Amniotic epithelial cell (primary cell): ENCODE measurements at regions not wholly inside any gene's neighbourhood (a gene's known extent, or its start where the extent isn't known, plus 50 kb on each side); places are given as distances from the start of the nearest gene placed in this dataset.

Source experiments
- DNase-seq: peaks from one replicate; pipeline ENCODE4 v3.0.0-alpha.2; 2010; ENCODE audit warnings: low read depth

DNA sequence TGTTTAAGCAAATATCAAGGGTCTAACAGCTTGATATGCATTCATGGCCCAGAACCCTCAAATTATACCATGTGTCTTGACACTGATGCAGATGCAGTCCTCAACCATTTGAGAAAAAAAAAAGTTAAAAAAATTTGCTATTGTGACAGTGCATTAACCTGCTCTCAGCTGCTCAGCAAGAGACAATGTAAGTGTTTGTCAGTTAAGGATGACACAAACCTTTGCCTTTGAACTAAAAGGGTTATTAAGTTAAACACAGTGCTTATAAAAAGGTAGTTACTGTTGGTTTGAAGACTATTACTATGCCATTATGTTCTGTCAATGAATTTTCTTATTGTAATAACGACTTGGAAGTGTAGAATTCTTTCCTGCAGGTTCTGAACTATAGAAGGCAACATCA, 655.6 kb upstream of the NEGR1 start:
- DNase-seq: no peak

DNA sequence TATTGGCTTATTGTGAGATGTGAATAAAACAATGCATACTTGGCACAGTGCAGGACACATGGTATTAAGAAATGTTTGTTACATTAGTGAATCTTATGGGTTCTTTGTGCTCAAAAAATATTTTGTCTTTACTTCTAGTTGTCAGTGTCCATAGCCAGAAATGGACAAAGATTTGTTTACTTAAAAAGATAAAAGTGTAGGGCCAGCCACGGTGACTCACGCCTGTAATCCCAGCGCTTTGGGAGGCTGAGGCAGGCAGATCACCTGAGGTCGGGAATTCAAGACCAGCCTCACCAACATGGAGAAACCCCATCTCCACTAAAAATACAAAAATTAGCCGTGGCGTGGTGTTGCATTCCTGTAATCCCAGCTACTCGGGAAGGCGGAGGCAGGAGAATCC, 654.6 kb upstream of the NEGR1 start:
- no peak for DNase-seq

DNA sequence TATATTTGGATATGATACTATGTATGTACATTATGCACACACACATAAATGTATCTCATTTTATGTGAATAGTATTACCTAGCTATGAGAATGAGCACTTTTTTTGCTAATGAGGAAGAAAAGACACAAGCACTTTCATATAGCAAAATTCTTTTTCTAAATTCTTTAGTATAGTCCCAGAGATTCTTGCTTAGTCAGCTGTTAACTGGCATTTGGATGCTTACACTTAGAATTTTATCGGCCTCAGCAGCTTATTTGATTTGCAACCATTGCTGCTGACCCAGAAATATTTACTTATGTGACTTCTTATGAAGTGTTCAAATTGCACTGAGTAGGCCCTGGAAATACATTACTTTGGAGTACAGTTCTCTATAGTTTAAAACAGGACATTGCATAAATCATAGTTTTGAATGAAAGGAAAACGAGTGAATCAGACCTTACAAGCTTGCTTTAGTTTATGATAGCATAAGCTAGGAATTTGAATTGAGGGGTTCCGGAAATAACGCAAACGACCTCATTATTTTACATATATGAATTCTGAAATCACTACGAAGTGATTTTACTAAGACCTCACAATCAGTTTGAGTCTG, 653.9 kb upstream of the NEGR1 start:
- no peak for DNase-seq

DNA sequence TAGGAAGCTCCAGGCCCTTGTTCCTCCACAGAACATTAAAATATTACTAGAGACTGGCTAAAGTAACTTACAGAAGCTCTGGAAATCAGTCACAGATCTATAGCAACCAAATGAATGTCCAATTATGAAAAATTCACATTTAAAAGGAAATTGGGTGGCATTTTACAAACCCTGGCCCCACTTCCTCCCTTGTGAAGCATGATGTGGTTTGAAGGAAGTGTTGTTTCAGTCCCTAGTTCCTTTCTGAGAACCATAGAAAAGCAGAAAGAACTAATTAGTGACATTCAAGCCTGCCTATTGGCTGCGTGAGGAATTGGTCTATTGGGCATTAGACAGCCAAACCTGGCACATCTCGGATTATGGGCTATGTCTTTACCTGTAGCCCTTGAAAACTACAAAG, 649.7 kb upstream of the NEGR1 start:
- no peak for DNase-seq

DNA sequence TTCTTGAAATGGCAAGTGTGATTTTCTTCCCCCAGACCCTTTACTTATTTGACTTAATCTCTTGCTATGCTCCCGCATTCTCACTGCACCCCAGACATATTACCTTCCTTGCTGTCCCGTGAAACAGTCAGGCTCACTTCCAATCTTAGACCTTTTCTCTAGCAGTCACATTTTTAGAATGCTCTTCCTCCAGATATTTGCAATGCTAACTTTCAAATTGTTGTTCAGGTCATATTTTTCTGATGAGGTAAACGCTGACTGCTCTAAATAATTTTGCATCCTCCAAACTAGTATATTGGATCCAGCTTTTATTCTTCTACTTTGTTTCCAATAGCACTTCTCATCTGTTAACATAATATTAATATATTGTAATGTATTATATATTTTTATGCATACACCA, 648.2 kb upstream of the NEGR1 start:
- no peak for DNase-seq

DNA sequence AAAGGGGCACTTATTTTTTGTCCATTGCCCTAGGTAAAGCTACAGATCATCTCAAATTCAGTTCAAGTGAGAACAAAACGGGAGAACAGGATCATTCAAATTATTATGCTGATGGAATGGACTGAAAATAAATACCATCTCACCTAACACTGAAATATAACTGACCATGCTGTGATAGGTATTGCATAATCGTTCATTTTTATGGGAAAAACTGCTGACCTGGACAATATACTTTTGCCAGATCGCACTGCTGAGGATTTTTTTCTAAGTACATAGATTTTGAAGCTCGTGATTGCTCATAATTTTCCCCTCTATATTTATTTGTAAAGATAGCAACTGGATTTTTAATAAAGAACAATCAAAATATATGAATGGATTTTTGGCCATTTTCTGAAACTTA, 636.6 kb upstream of the NEGR1 start:
- no peak for DNase-seq

DNA sequence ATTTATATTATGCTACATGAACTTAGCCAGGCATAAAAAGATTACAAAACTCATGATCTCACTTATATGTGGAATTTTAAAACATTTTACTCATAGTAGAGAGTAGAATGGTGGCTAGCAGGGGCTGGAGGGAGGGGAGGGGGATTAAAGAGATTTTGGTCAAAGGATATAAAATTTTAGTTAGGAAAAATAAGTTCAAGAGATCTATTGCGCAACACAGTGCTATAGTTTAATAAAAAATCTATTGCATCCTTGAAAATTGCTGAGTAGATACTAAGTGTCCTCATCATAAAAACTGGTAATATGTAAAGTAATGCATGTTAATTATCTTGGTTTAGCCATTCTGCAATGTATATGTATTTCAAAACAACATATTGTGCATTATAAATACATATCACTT, 635.6 kb upstream of the NEGR1 start:
- no peak for DNase-seq

DNA sequence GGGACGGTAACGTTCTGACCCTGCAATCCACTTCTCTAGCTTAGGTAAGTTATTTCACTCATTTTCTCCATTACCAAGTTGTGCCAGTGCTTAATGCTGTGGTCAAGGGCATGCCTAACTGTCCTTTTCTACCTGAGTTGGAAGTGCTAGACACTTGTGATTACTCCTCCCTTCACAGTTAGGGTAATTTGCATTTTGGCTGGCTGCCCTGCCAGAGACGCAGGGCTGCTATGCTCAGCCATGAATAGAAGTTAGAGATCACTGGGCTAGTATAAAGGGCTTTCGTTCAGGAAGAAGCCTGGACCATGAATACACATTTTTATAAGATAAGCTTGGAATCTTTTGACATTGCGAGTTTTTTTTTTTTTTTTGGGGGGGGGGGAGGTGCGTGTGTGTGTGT, 633.2 kb upstream of the NEGR1 start:
- DNase-seq: no peak

DNA sequence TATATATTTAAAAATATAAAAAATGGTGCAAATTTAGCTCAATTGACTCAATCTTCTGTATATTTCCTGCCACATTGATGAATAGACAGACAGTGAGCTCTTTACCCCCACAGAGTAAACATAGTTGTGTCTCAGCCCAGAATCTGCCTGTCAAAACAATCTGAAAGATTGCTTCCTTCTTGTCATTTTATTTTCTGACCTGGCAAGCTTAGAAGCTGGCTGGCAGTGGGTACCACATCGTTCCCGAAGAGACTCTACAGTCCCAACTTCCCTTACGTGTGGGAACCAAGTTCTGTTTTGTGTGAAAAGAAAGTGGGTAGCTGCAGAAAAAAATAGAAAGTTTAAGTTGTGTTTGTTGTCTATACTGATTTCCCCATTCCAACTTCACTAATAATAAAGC, 629.3 kb upstream of the NEGR1 start:
- no peak for DNase-seq

DNA sequence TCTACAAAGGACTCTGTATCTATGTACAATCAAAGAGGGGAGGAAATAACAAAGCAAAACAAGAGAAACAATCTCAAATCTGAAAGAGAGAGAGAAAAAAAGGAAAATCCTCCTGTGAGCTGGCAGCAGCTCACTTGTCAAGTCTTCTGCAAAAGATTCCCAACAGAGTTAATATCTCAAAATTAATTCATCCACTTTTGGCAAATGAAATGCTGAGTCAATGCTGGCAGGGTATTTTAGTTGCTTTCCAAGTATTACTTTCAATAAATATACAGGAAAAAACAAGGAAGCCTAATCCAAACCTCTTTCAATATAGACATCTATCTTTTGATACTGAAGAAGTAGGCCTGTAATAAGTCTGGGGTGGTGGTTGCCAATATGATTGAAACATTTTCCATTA, 613.9 kb upstream of the NEGR1 start:
- no peak for DNase-seq

DNA sequence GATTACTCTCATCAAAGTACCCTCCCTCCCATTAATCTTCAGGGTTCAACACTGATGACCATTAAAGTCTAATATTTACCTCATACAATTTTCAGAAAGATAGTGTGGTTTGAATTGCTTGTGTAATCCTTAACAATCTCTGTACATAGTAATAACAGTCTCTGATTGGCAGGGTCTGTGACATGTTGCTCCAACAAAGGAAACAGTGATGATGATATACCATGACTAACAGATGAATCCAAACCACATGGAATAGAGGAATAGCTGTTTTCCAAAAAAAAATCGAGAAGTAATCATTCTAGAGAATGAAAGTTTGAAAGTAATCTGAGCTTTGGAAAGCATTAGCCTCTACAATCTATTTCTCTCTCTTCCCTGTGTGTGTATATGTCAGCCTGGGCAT, 610.1 kb upstream of the NEGR1 start:
- DNase-seq: no peak

DNA sequence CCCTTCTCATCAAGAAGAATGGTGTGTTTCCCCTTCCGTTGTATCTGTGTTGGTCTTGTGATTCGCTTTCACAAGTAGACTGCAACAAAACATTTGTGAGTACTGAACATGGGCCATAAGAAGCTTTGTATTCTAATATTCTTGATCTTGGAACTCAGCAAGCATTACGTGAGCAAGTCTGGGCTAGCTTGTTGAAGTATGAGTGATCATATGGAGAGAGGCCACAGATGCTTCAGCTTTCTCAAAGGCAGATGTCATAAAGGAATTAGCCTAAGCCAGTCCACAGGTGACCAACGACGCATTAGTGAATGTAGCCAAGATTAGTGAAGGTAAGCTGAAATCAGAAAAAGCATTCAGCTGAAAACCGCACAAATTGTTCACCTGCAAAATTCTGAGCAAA, 609.6 kb upstream of the NEGR1 start:
- DNase-seq: no peak

DNA sequence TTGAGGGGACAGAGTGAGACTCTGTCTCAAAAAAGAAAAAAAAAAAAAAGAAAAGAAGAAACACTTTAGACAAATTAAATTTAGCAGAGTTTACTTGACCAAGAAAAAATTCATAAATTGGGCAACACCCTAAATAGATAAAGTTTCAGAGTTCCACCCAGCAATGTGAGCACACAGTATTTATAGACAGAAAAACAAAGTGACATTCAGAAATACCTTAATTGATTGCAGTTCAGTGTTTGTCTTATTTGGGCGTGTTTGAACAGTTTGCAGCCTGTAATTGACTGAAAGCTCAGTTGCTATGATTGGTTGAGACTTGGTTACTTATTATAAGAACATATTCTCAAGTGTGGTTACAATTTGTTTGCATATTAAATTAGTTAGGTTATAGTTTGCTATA, 603.5 kb upstream of the NEGR1 start:
- DNase-seq: no peak

DNA sequence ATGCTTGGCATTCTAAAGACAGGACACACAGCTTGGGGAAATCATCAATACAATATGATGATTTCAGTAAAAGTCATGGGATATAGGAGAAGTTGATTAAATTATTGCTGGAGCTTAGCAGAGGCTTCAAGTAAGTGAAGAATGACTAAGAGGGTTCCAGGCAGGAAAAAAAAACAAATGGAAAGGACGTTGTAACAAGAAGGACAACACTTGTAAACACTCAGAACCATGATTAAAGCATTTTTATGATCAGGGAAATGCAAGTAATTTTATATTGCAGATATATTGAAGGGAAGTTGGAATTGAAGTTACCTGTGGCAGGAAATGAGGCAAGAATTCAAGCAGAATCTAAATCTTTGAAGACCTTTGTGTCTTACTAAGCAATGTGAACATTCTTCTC, 602.7 kb upstream of the NEGR1 start:
- DNase-seq: no peak

DNA sequence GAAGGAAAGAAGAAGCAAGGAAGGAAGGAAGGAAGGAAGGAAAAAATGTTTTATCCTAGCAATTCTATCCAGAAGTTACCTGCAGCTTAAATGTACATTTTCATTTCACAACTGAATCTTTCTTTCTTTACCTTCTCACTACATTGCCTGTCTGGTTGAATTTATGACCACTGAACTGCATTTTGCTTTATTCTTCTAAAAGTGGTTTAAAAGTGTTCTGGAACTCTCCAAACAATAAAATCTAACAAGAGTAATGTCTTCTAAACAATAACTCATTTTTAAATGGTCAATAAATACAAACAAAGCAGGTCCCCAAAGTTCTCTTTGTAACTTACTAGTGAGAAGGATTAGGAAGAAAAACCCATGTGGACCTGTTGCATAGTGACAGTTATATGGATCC, 587.5 kb upstream of the NEGR1 start:
- no peak for DNase-seq

DNA sequence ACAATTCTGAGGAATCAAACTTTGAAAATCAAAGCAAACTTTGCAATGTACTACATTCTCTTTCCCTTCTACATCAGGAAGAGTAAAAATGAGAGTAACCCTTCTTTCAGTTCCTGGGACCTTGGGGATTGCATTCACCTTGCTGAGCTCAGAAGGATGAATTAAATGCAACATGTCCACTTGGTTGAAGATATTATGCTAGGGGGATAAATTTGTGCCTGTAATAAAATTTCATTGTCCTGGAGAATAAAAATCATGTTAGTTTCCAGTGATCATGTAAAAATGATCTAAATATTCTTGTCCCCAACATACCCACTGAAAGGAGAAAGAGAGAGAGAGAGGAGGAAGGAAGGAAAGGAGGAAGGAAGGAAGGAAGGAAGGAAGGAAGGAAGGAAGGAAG, 587.1 kb upstream of the NEGR1 start:
- DNase-seq: no peak

DNA sequence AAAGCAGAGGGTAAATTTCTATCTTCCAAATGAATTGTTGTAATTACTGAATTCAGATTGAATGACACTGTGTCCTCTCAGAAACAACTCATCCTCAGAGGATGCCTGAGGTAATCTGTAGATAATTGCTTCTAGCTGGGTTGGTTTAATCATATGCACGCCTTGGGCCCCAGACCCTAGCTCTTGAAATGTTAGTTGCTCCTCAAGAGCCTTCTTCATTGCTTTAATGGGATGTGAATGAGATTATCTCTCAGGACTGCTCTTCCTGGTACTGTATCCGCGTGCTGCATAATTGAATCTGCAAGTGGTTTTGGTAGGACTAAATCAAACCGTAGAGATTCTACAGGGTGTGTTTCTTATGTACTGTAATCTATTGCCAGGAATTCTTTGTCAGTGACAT, 569.3 kb upstream of the NEGR1 start:
- DNase-seq: no peak

DNA sequence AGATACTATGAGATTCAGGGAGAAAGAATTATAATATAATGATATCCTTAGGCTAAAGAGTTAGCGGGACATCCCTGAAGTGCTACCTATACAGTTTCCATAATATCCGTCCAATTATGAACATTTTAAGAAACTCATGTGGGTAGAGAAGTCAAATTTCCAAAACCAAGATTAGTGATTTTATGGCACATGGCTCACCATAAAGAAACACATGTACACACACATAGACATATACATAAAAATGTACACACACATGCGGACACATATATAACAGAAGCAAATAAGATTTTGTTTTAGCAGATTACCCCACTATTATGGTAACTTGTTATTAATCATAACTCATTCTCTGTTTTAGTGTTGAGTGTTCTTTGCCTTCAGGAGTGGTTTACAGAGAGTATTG, 566.7 kb upstream of the NEGR1 start:
- no peak for DNase-seq

DNA sequence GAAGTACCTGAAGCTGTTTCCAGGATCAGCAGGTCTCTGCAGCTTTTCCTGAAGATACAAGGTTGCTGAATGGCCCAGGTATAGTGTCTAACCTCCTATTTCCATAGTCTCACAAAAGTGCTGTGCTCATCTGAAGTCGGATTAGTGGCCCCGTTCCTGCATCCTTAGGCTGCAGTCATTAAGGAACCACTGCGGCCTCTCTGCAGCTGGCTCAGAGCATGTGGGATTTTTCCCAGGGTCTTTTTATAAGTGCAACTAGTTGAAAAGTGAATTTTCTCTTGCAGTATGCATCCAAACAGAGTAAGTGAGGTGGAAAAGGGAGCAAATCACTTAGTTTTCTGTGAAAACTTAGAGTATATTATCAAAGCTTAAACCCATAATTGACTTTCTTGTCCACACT, 565.3 kb upstream of the NEGR1 start:
- no peak for DNase-seq

DNA sequence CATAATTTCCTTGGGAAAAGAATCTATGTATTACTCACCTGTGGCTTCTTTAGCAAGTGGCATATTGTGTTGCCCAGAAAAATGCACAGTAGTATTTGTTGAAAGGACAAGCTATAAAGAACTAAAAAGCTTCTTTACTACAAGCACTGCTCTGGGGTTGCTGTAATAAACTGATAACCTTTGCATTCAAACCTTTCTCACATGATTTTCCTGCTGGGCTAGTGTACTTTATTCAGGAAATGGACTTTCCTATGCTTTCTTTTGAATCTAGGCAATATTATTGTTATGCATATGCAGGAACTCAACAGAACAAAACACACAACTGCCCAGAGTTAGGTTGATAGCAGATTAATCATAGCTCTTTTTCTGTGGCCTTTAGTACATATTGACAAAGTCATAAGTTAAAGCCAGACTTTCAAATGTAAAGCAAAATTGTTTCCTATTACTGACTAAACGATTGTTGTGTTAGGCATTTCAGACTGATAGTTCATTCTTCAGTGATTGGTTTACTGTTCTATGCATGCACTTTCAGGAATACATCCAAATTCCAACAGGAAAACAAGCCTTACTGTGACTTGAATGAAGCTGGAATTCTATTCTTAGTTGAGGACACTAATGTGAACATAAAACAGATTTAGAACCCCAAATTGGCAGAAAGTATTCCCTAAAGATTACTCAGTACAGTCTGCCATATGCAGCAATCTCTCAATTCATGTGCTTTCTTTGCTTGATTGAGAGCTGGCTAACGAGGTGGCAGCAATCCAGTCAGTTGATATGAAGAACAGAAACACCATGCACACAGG, 564.3 kb upstream of the NEGR1 start:
- DNase-seq: no peak

DNA sequence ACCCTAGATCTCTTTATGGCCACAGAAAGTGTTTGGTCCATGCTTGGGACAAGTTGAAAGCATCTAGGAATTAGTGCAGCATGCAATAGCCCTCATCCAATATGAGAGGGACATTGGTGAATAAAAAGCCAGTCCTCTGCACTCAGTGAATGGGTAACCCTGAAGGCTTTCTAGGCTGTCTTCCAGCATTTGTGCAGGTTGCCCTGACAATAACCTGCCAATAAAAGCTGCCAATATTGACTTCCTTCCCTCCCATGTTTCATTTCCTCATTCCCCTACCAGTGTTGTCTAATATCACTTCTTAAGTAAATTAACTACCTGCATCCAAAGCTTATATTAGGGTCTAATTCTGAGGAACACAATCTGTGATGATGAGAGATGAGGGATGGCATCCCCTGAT, 563.6 kb upstream of the NEGR1 start:
- no peak for DNase-seq

DNA sequence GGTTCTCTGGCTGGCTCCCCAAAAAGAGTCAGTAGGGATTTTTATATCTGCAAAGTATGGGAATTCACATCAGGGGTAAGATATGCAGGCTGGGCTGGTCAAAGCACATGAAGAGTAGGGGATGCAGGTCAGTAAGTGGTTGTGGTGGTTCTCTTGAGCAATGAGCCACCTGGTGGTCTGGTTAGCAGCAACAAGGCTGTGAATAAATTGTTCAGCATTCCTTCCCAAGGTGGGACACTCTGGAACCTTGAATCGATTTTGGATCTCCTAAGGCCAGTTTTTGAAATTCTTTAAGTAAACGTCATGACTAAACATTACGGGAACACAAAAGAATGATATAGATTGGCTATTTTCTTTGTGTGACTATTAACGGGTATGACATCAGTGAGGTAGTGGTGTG, 563.0 kb upstream of the NEGR1 start:
- no peak for DNase-seq

DNA sequence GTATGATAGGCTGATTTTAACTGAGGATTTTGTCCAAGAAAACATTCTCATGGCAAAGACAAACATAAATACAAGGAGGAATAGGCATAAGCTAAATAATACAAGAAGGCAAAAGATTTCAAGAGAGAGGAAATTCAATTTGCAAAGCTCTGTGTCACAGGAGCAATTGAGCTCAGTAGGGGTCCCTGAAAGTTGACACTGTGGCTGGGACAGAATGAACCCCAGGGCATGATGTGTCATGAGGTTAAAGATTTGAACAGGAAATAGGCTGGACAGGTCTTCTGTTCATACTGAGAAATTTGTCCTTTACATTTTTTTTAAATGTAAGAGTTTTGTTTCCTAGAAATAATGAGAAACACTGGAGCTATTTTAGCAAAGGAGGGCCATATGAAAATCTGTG, 555.4 kb upstream of the NEGR1 start:
- DNase-seq: no peak
